H1 (cell line): ENCODE measurements at regions not wholly inside any gene's neighbourhood (a gene's known extent, or its start where the extent isn't known, plus 50 kb on each side); places are given as distances from the start of the nearest gene placed in this dataset.

Experiments used
- CTCF ChIA-PET: fragments of 300-600 bp; sonication (Branson Sonifier 250); formaldehyde crosslinking; loops from one replicate; lab custom pipeline; 2021; ENCODE audit not compliant: partially characterized antibody; lab: Charles Lee
- POLR2A ChIA-PET: fragments of 300-600 bp; sonication (Branson Sonifier 250); formaldehyde crosslinking; loops from one replicate; lab custom pipeline; 2021; ENCODE audit warnings: inconsistent platforms; ENCODE audit not compliant: partially characterized antibody; lab: Charles Lee
- DNase-seq, 2 experiments: peaks; one replicate each; pipeline versions ENCODE4 v3.0.0 to v3.0.0-alpha.2; 2010 to 2022; ENCODE audit warnings: low spot score in 2 of 2, low read depth in 1 of 2, mixed read lengths in 1 of 2
- FAIRE-seq: peaks from 2 replicates; lab custom pipeline; 2011; peaks lifted over from hg19 to GRCh38; lab: Jason Lieb, UNC
- H2AFZ ChIP-seq: 2 replicates; pipeline ENCODE4 v1.8.1; 2012; ENCODE audit warnings: low read length, inconsistent platforms
- H2AK5ac ChIP-seq: 2 replicates; pipeline ENCODE4 v1.6.1; 2013; ENCODE audit warnings: low read depth, low read length
- H2BK120ac ChIP-seq: replicated peaks from 2 replicates; pipeline ENCODE3; 2013; ENCODE audit warnings: low read depth, low read length, inconsistent platforms
- H2BK12ac ChIP-seq: 2 replicates; pipeline ENCODE4 v1.6.1; 2013; ENCODE audit warnings: low read depth, low read length
- H2BK15ac ChIP-seq: 2 replicates; pipeline ENCODE4 v1.6.1; 2013; ENCODE audit warnings: low read length
- H2BK20ac ChIP-seq: 2 replicates; pipeline ENCODE4 v1.6.1; 2013; ENCODE audit warnings: low read length
- H2BK5ac ChIP-seq: 2 replicates; pipeline ENCODE4 v1.6.1; 2013; ENCODE audit warnings: low read depth, low read length
- H3K14ac ChIP-seq: 2 replicates; pipeline ENCODE4 v1.6.1; 2013; ENCODE audit warnings: inconsistent platforms; ENCODE audit not compliant: insufficient read length
- H3K18ac ChIP-seq: 2 replicates; pipeline ENCODE4 v1.6.1; 2013; ENCODE audit warnings: low read length; ENCODE audit errors: extremely low read depth
- H3K23ac ChIP-seq: 2 replicates; pipeline ENCODE4 v1.6.1; 2013; ENCODE audit warnings: inconsistent platforms; ENCODE audit not compliant: insufficient read length
- H3K23me2 ChIP-seq: 2 replicates; pipeline ENCODE4 v1.6.1; 2013; ENCODE audit warnings: low read depth, low read length
- H3K27ac ChIP-seq: 2 replicates; pipeline ENCODE4 v1.6.1; 2011; ENCODE audit warnings: low read depth, low read length, inconsistent platforms
- H3K27me3 ChIP-seq, 4 experiments: replicated peaks in 1 of 4; 1 replicate in 1 of 4; 2 replicates in 3 of 4; pipeline versions ENCODE4 v1.6.1 to v1.8.1; 2011 to 2013; ENCODE audit warnings: low read length in 3 of 4, mild to moderate bottlenecking in 3 of 4, inconsistent platforms in 2 of 4, mixed read lengths in 2 of 4, moderate library complexity in 1 of 4; ENCODE audit not compliant: control insufficient read depth in 3 of 4, insufficient read depth in 3 of 4; ENCODE audit errors: extremely low read depth in 1 of 4
- H3K36me3 ChIP-seq, 4 experiments: 2 replicates each; pipeline versions ENCODE4 v1.6.1 to v1.8.1; 2011 to 2013; ENCODE audit warnings: mild to moderate bottlenecking in 4 of 4, low read length in 3 of 4, moderate library complexity in 2 of 4, control low read depth in 1 of 4, inconsistent platforms in 1 of 4; ENCODE audit not compliant: insufficient read depth in 4 of 4, control insufficient read depth in 2 of 4
- H3K4ac ChIP-seq: replicated peaks from 2 replicates; pipeline ENCODE3; 2013; ENCODE audit warnings: low read length, low read depth, mixed read lengths, inconsistent platforms; ENCODE audit not compliant: insufficient read length
- H3K4me1 ChIP-seq, 4 experiments: replicated peaks in 1 of 4; 1 replicate in 1 of 4; 2 replicates in 3 of 4; pipeline versions ENCODE4 v1.6.1 to v1.8.1; 2011 to 2013; ENCODE audit warnings: low read length in 3 of 4, inconsistent platforms in 2 of 4, mixed read lengths in 1 of 4; ENCODE audit not compliant: insufficient read depth in 4 of 4, control insufficient read depth in 3 of 4
- H3K4me2 ChIP-seq, 2 experiments: 2 replicates each; pipeline versions ENCODE4 v1.6.1 to v1.8.1; 2011 to 2013; ENCODE audit warnings: low read depth in 2 of 2, low read length in 2 of 2, control low read depth in 1 of 2, inconsistent platforms in 1 of 2, mild to moderate bottlenecking in 1 of 2; ENCODE audit not compliant: insufficient read depth in 1 of 2
- H3K4me3 ChIP-seq, 4 experiments: fragments of 200-600, 300-600 bp in 1 of 4; sonication (generic), shearing (Covaris generic), sonication (Bioruptor Twin) in 1 of 4; 2 replicates each; pipeline versions ENCODE4 v1.5.1 to v1.8.1; 2011 to 2016; ENCODE audit warnings: low read length in 4 of 4, low read depth in 3 of 4, control low read depth in 2 of 4, inconsistent platforms in 2 of 4, mild to moderate bottlenecking in 2 of 4, mixed read lengths in 1 of 4, moderate library complexity in 1 of 4; ENCODE audit not compliant: insufficient read depth in 2 of 4; ENCODE audit errors: extremely low read depth in 1 of 4
- H3K56ac ChIP-seq: replicated peaks from 2 replicates; pipeline ENCODE3; 2013; ENCODE audit warnings: low read depth, mild to moderate bottlenecking, mixed read lengths, low read length, inconsistent platforms; ENCODE audit not compliant: insufficient read length
- H3K79me1 ChIP-seq: 2 replicates; pipeline ENCODE4 v1.6.1; 2013; ENCODE audit warnings: low read depth, low read length, control low read depth
- H3K79me2 ChIP-seq, 2 experiments: 2 replicates each; pipeline versions ENCODE4 v1.6.1 to v1.8.1; 2012 to 2013; ENCODE audit warnings: low read length in 2 of 2, mild to moderate bottlenecking in 2 of 2, inconsistent platforms in 1 of 2; ENCODE audit not compliant: insufficient read depth in 2 of 2, control insufficient read depth in 1 of 2
- H3K9ac ChIP-seq, 4 experiments: replicated peaks in 1 of 4; 1 replicate in 1 of 4; 2 replicates in 3 of 4; pipeline versions ENCODE4 v1.6.1 to v1.8.1; 2011 to 2013; ENCODE audit warnings: low read depth in 3 of 4, low read length in 3 of 4, control low read depth in 2 of 4, mild to moderate bottlenecking in 2 of 4, moderate library complexity in 2 of 4, inconsistent platforms in 1 of 4; ENCODE audit errors: extremely low read depth in 1 of 4
- H3K9me3 ChIP-seq, 2 experiments: 2 replicates each; pipeline versions ENCODE4 v1.6.1 to v1.8.1; 2012 to 2013; ENCODE audit warnings: mild to moderate bottlenecking in 2 of 2, moderate library complexity in 2 of 2, control low read depth in 1 of 2, inconsistent platforms in 1 of 2, low read depth in 1 of 2, low read length in 1 of 2, mixed read lengths in 1 of 2; ENCODE audit not compliant: insufficient read depth in 2 of 2
- H4K20me1 ChIP-seq, 2 experiments: replicated peaks in 1 of 2; 2 replicates each; pipeline versions ENCODE3 to v1.8.1; 2011 to 2013; ENCODE audit warnings: inconsistent platforms in 2 of 2, low read length in 2 of 2, mild to moderate bottlenecking in 1 of 2; ENCODE audit not compliant: insufficient read depth in 2 of 2, control insufficient read depth in 1 of 2
- H4K5ac ChIP-seq: 2 replicates; pipeline ENCODE4 v1.6.1; 2013; ENCODE audit warnings: low read length, low read depth, mixed read lengths, inconsistent platforms; ENCODE audit not compliant: insufficient read length
- H4K8ac ChIP-seq: 2 replicates; pipeline ENCODE4 v1.8.0; 2013; ENCODE audit warnings: mild to moderate bottlenecking, moderate library complexity, low read length, inconsistent platforms; ENCODE audit not compliant: insufficient read depth; ENCODE audit errors: extremely low read depth
- H4K91ac ChIP-seq: replicated peaks from 2 replicates; pipeline ENCODE3; 2013; ENCODE audit warnings: low read length, mixed read lengths, inconsistent platforms; ENCODE audit not compliant: insufficient read length
- CEBPB ChIP-seq: IDR thresholded peaks from 2 replicates; pipeline ENCODE4 v1.6.1; 2012; ENCODE audit warnings: low read depth, low read length
- CHD1 ChIP-seq: IDR thresholded peaks from 2 replicates; pipeline ENCODE4 v1.6.1; 2012; ENCODE audit warnings: low read depth, low read length, improper control_type of control experiment
- CTBP2 ChIP-seq: IDR thresholded peaks from 2 replicates; pipeline ENCODE4 v1.7.0; 2011; ENCODE audit warnings: borderline replicate concordance, mild to moderate bottlenecking, moderate library complexity, mixed read lengths, low read length; ENCODE audit not compliant: insufficient read depth, insufficient read length
- EZH2 ChIP-seq: fragments of 200-600 bp; sonication (generic); IDR thresholded peaks from 2 replicates; pipeline ENCODE4 v1.7.1; 2012; ENCODE audit warnings: low read depth, mild to moderate bottlenecking, moderate library complexity, low read length, inconsistent platforms; ENCODE audit not compliant: severe bottlenecking
- GABPA ChIP-seq: IDR thresholded peaks from 2 replicates; pipeline ENCODE4 v1.6.1; 2011; ENCODE audit warnings: mild to moderate bottlenecking, low read length, moderate library complexity, borderline replicate concordance; ENCODE audit not compliant: insufficient read depth
- GTF2F1 ChIP-seq: IDR thresholded peaks from 2 replicates; pipeline ENCODE4 v1.6.1; 2012; ENCODE audit warnings: low read depth, low read length, improper control_type of control experiment, borderline replicate concordance
- KDM4A ChIP-seq: IDR thresholded peaks from one replicate; pipeline ENCODE4 v1.7.1; 2012; ENCODE audit warnings: low read depth, mild to moderate bottlenecking, moderate library complexity, low read length, inconsistent platforms; ENCODE audit not compliant: severe bottlenecking
- RXRA ChIP-seq: IDR thresholded peaks from 2 replicates; pipeline ENCODE4 v1.6.1; 2011; ENCODE audit warnings: low read depth, mild to moderate bottlenecking, low read length, moderate library complexity; ENCODE audit not compliant: insufficient read depth
- SIX5 ChIP-seq: IDR thresholded peaks from 2 replicates; pipeline ENCODE4 v1.6.1; 2011; ENCODE audit warnings: mild to moderate bottlenecking, low read depth, low read length
- SUZ12 ChIP-seq: fragments of 200-600 bp; sonication (generic); IDR thresholded peaks from 2 replicates; pipeline ENCODE4 v1.6.1; 2012; ENCODE audit warnings: mild to moderate bottlenecking, inconsistent platforms, low read length, moderate library complexity, mixed read lengths
- ZNF274 ChIP-seq: IDR thresholded peaks from 2 replicates; pipeline ENCODE4 v1.7.0; 2012; ENCODE audit warnings: low read length, borderline replicate concordance; ENCODE audit errors: extremely low read depth
- TF ChIP-seq, protein P1 (sequence below): IDR thresholded peaks from 2 replicates; pipeline ENCODE4 v1.6.1; 2011; ENCODE audit warnings: low read depth, mild to moderate bottlenecking, low read length; ENCODE audit not compliant: insufficient read depth
- TF ChIP-seq, protein P2 (sequence below), 3 experiments: IDR thresholded peaks; 1 replicate in 2 of 3; 2 replicates in 1 of 3; pipeline versions ENCODE4 v1.5.1 to v1.6.1; 2011; ENCODE audit warnings: low read length in 3 of 3, mild to moderate bottlenecking in 3 of 3, inconsistent platforms in 2 of 3, low read depth in 1 of 3, moderate library complexity in 1 of 3; ENCODE audit not compliant: insufficient read depth in 1 of 3; ENCODE audit errors: control extremely low read depth in 1 of 3

DNA sequence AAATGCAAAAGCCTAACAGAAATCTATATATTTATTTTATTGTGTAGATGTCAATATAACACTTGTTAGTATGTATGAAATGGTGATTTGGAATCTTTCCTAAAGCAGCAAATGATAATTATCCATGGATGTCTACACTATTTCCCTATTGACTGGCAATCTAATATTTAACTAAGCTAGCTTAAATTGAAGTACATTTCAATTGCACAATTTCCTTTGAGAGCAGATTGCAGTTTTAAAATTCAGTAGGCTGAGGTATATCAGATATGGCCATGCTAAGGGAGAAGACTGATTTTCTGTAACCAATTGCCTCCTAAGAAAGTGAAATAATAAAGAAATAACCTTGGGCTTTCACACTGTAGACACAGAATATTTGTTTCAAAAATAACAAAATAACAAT lies 90.1 kb upstream of the KCNJ3 start:
- ChIA-PET CTCF (no interaction called here), POLR2A (no interaction called here)
- Histone ChIP-seq H2BK12ac (no peak overlapping the region), H3K4ac (no peak overlapping the region), H4K5ac (no peak overlapping the region), H3K18ac (no peak overlapping the region), H3K56ac (no peak overlapping the region), H3K9me3 (no peaks in the 10 kb centered on the region), H4K8ac (no peak overlapping the region), H4K91ac (no peak overlapping the region), H3K4me3 (no peak overlapping the region), H3K79me2 (no peaks in the 10 kb centered on the region), H3K23me2 (no peaks in the 10 kb centered on the region), H4K20me1 (no peaks in the 10 kb centered on the region), H3K27me3 (no peaks in the 10 kb centered on the region), H2BK5ac (no peak overlapping the region), H3K23ac (no peak overlapping the region), H2AFZ (no peak overlapping the region), H2AK5ac (no peak overlapping the region), H3K14ac (no peak overlapping the region), H2BK15ac (no peak overlapping the region), H3K79me1 (no peaks in the 10 kb centered on the region), H2BK20ac (no peak overlapping the region), H2BK120ac (no peak overlapping the region), H3K4me1 (no peaks in the 10 kb centered on the region), H3K27ac (no peak overlapping the region), H3K36me3 (no peaks in the 10 kb centered on the region), H3K4me2 (no peak overlapping the region), H3K9ac (no peak overlapping the region)
- DNase-seq (no peak), FAIRE-seq (no peak)
- TF ChIP-seq, protein P1, sequence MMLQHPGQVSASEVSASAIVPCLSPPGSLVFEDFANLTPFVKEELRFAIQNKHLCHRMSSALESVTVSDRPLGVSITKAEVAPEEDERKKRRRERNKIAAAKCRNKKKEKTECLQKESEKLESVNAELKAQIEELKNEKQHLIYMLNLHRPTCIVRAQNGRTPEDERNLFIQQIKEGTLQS = no peak
- TF ChIP-seq SUZ12 = no peak
- no peak for TF ChIP-seq ZNF274
- no peak for TF ChIP-seq GABPA
- no peak for TF ChIP-seq SIX5
- no peak for TF ChIP-seq CEBPB
- TF ChIP-seq RXRA = no peak
- no peak for TF ChIP-seq KDM4A
- TF ChIP-seq, protein P2, sequence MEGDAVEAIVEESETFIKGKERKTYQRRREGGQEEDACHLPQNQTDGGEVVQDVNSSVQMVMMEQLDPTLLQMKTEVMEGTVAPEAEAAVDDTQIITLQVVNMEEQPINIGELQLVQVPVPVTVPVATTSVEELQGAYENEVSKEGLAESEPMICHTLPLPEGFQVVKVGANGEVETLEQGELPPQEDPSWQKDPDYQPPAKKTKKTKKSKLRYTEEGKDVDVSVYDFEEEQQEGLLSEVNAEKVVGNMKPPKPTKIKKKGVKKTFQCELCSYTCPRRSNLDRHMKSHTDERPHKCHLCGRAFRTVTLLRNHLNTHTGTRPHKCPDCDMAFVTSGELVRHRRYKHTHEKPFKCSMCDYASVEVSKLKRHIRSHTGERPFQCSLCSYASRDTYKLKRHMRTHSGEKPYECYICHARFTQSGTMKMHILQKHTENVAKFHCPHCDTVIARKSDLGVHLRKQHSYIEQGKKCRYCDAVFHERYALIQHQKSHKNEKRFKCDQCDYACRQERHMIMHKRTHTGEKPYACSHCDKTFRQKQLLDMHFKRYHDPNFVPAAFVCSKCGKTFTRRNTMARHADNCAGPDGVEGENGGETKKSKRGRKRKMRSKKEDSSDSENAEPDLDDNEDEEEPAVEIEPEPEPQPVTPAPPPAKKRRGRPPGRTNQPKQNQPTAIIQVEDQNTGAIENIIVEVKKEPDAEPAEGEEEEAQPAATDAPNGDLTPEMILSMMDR (IDR thresholded peaks at IDR 0.05; ENCODE audit: control extremely low read depth in 1 of 3, insufficient read depth in 1 of 3, low read depth in 1 of 3, low read length in 3 of 3) = no peak
- no peak for TF ChIP-seq CTBP2
- TF ChIP-seq GTF2F1 = no peak
- TF ChIP-seq CHD1 = no peak
- TF ChIP-seq EZH2 = no peak
